ENCODE measurements at regions not wholly inside any gene's neighbourhood (a gene's known extent, or its start where the extent isn't known, plus 50 kb on each side); places are given as distances from the start of the nearest gene placed in this dataset.

DNA sequence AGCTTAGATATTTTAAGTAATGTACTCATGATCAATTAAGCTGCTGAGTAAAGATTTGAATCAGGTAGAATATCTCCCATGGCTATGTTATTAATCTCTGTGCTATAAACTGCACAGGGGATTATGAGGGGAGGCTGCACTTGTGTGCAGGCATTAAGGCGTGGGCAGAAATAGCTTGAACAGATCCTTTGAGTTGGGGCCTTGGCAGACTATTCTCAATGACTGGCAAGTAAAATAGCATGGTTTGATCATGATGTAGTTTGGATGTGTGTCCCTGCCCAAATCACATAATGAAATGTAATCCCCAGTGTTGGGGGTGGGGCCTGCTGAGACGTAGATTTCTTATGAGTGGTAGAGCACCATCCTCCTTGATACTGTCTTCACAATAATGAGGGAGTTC is 220.3 kb downstream of the PLPP3 start:
- ATAC-seq = no peak
- Mint-ChIP-seq H3K27ac (no peak overlapping the region), H3K9me3 (no peaks in the 10 kb centered on the region), H3K27me3 (peaks cover 12% of the 10 kb centered on the region), H3K36me3 (no peaks in the 10 kb centered on the region), H3K4me3 (no peak overlapping the region), H3K4me1 (no peaks in the 10 kb centered on the region)

DNA sequence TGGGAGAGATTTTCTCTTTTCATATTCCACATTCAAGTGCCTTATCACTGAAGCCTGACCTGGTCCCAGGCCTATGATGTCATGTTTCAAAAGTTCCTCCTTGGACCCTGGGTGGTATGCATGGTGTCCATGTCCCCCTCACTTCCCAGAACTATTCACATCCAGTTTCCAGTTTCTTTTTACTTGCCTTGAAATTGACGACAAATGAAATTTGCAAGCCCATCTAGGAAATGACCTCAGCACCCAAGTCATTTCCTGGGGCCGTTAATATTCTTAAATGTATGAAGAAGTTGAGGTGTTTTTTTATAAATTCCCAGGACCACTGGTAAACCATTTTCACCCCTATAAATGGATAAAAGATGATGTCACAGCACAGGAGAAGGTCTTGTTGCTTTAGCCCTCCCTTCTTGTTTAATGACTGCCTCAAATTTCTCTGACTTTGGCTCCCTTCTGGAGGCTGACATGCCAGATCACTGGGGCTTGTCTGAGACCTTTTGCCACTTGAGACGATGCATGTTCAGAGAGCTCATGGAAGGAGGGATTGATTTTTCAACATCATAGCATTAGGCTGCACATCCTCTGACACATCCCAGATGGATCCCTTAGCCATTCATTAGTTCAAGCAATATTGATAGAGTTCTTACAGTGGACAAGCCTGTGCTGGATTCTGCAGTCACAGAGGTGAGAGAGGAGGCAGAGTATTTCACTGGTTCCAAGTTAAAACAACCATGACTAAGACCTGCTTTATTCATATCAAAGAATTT is 221.3 kb downstream of the PLPP3 start:
- Mint-ChIP-seq H3K36me3 (no peaks in the 10 kb centered on the region), H3K27me3 (peaks cover 12% of the 10 kb centered on the region), H3K4me1 (no peaks in the 10 kb centered on the region), H3K9me3 (no peaks in the 10 kb centered on the region), H3K4me3 (no peak overlapping the region), H3K27ac (no peak overlapping the region)
- no peak for ATAC-seq

DNA sequence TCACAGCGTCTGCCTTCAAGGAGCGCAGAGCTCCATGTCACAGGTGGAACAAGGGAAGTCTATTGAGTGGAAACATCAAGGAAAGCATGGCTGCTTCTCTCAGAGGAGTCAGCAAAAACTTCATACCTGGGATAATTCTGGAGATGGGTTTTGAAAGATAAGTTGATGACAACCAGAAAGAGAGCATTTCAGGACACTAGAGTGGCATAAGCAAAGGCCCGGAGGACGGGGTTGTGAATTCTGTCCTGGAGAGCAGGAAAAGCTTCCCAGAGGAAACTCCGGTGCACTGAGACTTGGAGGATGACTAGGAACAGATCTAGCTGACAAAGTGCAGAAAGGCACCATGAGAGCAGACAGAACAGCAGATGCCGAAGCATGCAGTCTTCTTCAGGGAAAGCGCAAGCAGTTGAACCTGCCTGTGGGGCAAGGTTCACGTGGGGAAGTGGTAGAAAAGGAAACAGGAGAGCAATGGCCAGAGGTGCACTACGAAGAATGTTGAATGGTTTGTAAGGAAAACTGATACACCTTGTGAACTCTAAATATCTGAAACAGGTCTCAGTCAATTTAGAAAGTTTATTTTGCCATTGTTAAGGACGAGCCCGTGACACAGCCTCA is 222.9 kb downstream of the PLPP3 start:
- no peaks in the 10 kb centered on the region for H3K9me3 Mint-ChIP-seq
- ATAC-seq = no peak
- no peaks in the 10 kb centered on the region for H3K4me1 Mint-ChIP-seq
- H3K27me3 Mint-ChIP-seq = peaks cover 12% of the 10 kb centered on the region
- H3K27ac Mint-ChIP-seq = no peak overlapping the region
- no peak overlapping the region for H3K4me3 Mint-ChIP-seq
- no peaks in the 10 kb centered on the region for H3K36me3 Mint-ChIP-seq

DNA sequence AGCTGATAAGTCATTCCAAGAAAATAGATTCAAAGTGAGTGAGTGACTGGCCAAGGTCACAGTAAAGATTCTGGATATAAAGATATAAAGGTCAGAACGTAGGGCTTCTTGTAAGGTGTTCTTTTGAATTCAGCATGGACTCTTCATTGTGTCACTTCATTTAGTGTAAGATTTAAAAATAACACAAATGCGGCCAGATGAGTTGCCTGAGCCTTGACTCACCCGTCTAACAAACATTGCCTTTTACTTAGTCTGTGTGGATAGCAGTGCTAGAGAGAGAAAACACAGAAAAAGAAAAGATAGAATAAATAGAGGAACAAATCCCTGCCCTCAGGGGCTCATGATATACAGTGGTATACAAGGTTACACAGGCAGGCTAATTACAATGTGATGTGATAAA is 223.4 kb downstream of the PLPP3 start:
- Mint-ChIP-seq H3K4me1 (no peaks in the 10 kb centered on the region), H3K4me3 (no peak overlapping the region), H3K27ac (no peak overlapping the region), H3K36me3 (no peaks in the 10 kb centered on the region), H3K9me3 (no peaks in the 10 kb centered on the region), H3K27me3 (peaks cover 12% of the 10 kb centered on the region)
- no peak for ATAC-seq

DNA sequence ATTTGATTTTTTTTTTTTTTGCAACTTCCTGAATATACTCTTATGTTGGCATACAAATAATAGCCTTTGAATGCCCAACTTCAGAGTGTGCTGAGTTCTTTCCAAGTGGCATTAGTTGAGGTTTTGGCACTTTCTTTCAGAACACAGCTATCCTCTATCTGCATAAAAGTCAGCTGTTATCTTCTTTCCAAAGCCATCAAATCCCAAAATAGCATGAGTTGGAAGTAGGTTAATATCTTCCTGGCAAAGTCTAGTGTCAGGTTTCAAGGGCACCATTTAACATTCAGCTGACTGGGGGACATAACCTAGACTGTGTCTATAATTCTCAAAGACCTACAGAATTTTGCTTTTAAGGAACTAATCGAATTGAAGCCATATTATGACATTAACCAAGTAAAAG is 223.9 kb downstream of the PLPP3 start:
- Mint-ChIP-seq H3K27ac (no peak overlapping the region), H3K4me3 (no peak overlapping the region), H3K4me1 (no peaks in the 10 kb centered on the region), H3K9me3 (no peaks in the 10 kb centered on the region), H3K36me3 (no peaks in the 10 kb centered on the region), H3K27me3 (peaks cover 12% of the 10 kb centered on the region)
- no peak for ATAC-seq

DNA sequence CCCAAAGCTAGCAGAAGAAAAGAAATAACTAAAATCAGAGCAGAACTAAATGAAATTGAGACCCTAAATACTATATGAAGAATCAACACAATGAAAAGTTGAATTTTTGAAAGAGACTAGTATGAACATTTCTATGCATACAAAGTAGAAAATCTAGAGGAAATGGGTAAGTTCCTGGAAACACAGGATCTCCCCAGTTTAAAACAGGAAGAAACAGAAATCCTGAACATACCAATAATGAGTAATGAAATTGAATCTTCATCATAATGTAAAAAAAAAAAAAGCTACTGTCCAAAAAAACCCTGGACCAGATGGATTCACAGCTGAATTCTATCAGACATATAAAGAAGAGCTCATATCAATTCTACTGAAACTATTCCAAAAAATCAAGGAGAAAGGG is 233.5 kb downstream of the PLPP3 start:
- H3K27ac Mint-ChIP-seq = no peak overlapping the region
- no peak overlapping the region for H3K4me3 Mint-ChIP-seq
- ATAC-seq = no peak

DNA sequence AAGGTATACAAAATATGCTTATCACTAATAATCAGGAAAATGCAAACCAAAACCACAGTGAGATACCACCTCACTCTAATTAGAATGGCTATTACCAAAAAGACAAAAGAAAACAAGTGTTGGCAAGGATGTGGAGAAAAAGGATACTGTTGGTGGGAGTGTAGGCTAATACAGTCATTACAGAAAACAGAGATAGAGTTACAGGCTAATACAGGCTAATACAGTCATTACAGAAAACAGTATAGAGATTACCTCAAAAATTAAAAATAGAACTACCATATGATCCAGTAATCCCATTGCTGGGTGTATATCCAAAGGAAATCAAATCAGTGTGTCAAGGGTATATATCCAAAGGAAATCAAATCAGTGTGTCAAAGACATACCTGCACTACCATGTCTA is 238.4 kb downstream of the PLPP3 start:
- Mint-ChIP-seq H3K27me3 (peaks cover 15% of the 10 kb centered on the region), H3K9me3 (no peaks in the 10 kb centered on the region), H3K36me3 (no peaks in the 10 kb centered on the region), H3K27ac (no peak overlapping the region), H3K4me3 (no peak overlapping the region), H3K4me1 (no peaks in the 10 kb centered on the region)
- no peak for ATAC-seq

More for the DNA sequence above, 233.5 kb downstream of the PLPP3 start:
- H3K27me3 Mint-ChIP-seq = peaks cover 6% of the 10 kb centered on the region
- peaks cover 9% of the 10 kb centered on the region for H3K9me3 Mint-ChIP-seq
- H3K4me1 Mint-ChIP-seq = no peaks in the 10 kb centered on the region
- peaks cover 5% of the 10 kb centered on the region for H3K36me3 Mint-ChIP-seq

DNA sequence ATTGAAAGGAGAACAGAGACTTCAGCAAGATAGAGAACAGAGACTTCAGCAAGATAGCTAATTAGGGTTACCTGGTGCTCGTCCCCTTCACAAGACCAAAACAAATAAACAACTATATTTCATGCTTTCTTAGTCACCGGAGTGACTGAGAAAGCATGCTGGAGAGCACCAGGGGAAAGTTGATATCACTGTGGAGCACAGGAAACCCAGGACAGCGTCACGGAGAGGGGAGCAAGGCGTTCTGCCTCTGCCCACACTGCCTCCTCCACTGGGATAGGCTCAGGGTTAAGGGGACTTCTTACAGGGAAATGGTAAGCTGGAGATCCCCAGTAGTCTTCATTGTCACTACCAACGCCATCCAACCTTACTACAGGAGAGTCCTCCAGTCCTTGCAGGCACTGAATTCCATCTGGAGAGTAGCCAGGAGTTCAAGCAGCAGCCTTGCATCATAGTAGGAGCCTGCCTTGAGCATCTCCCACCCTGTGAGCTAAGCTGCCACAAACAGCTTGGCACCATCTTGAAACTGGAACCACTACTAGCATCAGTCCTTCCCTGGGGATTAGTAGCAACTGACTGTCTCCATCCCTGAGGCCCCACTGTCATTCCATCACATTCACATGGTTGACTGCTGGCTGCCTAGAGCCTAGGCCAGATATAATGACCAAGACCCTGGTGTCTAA is 239.4 kb downstream of the PLPP3 start:
- Mint-ChIP-seq H3K27ac (no peak overlapping the region), H3K4me1 (no peaks in the 10 kb centered on the region), H3K4me3 (no peak overlapping the region), H3K27me3 (peaks cover 15% of the 10 kb centered on the region), H3K36me3 (no peaks in the 10 kb centered on the region), H3K9me3 (no peaks in the 10 kb centered on the region)
- ATAC-seq = no peak

DNA sequence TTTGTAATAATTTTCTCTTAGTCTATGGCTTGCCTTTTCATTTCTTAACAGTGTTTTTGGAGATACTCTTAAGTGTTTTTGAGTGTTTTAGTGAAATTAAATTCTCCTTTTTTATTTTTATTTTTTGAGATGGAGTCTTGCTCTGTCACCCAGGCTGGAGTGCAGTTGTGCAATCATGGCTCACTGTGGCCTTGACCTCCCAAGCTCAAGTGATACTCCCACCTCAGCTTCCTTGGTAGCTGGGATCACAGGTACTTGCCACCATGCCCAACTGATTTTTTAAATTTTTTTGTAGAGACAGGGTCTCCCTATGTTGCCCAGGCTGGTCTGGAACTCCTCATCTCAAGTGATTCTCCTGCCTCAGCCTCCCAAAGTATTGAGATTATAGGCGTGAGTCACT is 240.3 kb downstream of the PLPP3 start:
- no peaks in the 10 kb centered on the region for H3K9me3 Mint-ChIP-seq
- H3K4me1 Mint-ChIP-seq = no peaks in the 10 kb centered on the region
- H3K4me3 Mint-ChIP-seq = no peak overlapping the region
- no peak overlapping the region for H3K27ac Mint-ChIP-seq
- ATAC-seq = no peak
- no peaks in the 10 kb centered on the region for H3K36me3 Mint-ChIP-seq
- H3K27me3 Mint-ChIP-seq = peaks cover 15% of the 10 kb centered on the region

DNA sequence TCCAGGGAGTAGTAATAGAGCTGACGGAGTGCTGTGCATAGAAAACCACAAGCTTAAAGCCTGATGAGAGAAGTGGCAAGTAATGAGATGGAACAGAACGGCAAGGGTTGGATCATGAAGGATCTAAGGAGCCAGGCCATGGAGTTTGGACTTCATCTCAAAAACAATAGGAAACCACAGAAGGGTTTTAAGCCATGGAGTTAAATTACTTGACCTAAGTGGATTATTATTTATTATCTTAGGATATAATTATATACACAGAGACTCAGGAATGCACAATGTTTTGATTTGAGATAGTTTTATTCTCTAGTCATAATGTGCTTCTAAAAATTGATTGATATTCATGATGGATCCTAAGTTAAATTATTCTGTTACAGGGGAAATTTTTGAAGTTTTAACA is 242.4 kb downstream of the PLPP3 start:
- H3K4me1 Mint-ChIP-seq = no peaks in the 10 kb centered on the region
- no peaks in the 10 kb centered on the region for H3K9me3 Mint-ChIP-seq
- no peaks in the 10 kb centered on the region for H3K36me3 Mint-ChIP-seq
- H3K27me3 Mint-ChIP-seq = peaks cover 15% of the 10 kb centered on the region
- H3K4me3 Mint-ChIP-seq = no peak overlapping the region
- no peak overlapping the region for H3K27ac Mint-ChIP-seq
- ATAC-seq = no peak

DNA sequence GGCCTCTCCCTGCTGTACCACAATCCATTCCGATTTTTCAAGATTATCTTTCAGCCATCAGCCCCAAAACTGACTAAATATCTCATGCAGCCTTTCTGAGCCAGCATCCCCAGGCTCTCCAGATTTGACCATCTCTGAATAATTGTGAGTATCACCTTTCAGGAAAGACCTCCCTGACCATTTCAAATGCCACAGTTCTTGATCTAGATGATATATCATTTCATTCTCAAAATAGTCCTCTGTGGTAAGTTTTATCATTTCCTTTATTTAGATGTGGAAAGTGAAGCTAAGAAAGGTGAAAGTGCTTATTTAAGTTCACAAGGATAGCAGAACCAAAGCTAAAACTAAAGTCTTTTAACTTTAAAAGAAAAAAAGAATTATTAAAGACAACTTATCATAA is 244.0 kb downstream of the PLPP3 start:
- H3K27ac Mint-ChIP-seq = no peak overlapping the region
- H3K4me1 Mint-ChIP-seq = peaks cover 4% of the 10 kb centered on the region
- no peaks in the 10 kb centered on the region for H3K9me3 Mint-ChIP-seq
- peaks cover 4% of the 10 kb centered on the region for H3K27me3 Mint-ChIP-seq
- H3K36me3 Mint-ChIP-seq = no peaks in the 10 kb centered on the region
- no peak overlapping the region for H3K4me3 Mint-ChIP-seq
- no peak for ATAC-seq

DNA sequence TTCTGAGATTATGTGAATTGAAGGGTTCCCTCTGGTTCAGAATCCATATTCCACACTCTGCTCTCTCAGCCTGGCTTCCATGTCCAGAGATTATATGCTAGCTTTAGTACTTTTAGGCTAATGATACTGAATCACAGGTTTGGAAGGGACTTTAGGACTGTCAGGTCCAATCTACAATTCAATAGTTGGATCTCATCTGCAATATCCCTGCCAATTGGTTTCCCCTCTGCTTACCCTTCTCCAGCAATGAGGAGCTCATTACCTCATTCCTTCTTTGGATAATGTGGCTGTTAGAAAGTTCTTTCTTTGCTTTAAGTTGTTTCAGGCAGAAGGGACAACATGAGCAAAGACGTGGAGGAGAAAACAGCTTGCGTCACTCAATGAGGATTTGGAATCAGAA is 245.3 kb downstream of the PLPP3 start:
- Mint-ChIP-seq H3K4me1 (peaks cover 8% of the 10 kb centered on the region), H3K27ac (no peak overlapping the region), H3K36me3 (no peaks in the 10 kb centered on the region), H3K27me3 (no peaks in the 10 kb centered on the region), H3K4me3 (no peak overlapping the region), H3K9me3 (no peaks in the 10 kb centered on the region)
- ATAC-seq = no peak

DNA sequence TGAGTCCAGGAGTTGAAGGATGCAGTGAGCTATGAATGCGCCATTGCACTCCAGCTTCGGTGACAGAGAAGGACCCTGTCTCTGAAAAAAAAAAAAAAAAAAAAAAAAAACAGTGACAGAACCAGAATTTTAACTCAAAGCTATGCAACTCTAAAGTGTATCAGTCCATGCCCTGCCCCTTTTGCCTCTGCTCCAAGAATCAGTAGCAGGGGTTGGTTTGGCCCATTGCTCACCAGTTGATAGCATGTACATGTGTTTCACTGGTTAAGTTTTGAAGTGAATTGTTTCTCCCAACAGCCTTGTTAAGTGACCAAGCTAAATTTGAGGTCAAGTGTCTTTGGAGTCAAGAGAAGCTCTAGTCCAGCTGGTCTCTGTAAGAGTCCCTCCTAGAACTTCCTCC is 245.9 kb downstream of the PLPP3 start:
- H3K9me3 Mint-ChIP-seq = no peaks in the 10 kb centered on the region
- no peak overlapping the region for H3K27ac Mint-ChIP-seq
- no peak overlapping the region for H3K4me3 Mint-ChIP-seq
- no peaks in the 10 kb centered on the region for H3K36me3 Mint-ChIP-seq
- ATAC-seq = no peak
- H3K27me3 Mint-ChIP-seq = no peaks in the 10 kb centered on the region
- peaks cover 13% of the 10 kb centered on the region for H3K4me1 Mint-ChIP-seq

DNA sequence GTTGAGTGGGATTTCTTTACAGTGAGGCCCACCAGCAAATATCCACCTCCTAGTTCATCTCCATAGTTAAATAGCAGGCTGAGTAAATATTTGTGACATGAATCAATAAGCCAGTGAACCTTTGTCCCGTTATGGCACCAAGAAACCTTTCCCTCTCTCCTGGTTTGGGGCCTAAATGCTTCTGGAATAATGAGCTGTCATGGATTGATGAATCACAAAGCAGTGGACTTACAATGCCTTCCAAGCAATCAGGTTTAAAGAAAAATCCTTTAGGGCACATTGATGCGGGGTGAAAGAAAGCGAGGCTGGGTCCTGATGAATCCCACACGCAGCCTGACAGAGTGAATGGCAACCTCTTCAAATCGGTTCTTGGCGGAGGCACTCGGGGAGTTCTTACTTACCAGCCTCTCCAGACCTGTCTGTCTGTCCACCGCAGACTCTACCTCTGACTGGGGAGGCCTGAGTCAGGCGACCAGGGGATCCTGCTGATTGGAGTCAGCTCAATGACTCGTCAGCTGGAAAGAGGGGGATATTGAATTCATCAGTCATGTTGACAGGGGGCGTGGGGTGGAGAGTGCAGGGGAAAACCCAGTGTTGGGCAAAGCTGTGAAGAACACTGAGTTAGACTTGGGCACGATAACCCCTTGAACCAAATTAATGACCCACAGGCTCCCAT is 247.3 kb downstream of the PLPP3 start:
- Mint-ChIP-seq H3K9me3 (no peaks in the 10 kb centered on the region), H3K4me3 (no peak overlapping the region), H3K36me3 (no peaks in the 10 kb centered on the region), H3K27me3 (no peaks in the 10 kb centered on the region), H3K27ac (no peak overlapping the region), H3K4me1 (peaks cover 16% of the 10 kb centered on the region)
- ATAC-seq = no peak

DNA sequence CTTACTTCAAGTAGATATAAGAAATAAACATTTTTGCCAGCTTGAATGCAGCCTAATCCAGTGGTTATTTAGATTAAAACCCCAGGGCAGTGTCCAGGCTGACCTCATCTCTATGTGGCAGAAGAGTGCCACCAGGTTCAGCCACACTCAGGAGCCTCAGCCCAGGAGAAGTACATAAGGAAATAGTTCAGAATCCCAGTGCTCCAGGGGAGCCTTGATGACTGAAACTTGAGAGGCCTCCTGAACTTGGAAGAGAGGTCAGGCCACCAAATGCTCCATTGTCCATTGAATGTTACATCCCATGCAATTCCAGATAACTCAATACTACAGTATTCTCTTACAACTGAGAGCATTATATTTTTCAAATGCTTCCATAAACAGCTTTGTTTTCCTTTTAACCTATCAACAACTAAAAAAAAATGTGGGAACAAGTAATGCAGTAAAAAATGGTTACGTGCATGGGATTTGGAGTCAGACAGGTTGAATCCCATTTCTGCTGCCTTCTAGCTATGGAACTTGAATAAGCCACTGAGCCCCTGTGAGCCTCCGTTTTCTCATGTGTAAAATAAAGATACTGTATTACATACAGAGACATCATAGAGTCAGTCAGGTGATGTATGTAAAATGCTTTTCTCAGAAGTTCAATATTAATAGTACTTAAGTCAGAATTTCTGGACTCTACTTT is 248.0 kb downstream of the PLPP3 start:
- ATAC-seq = no peak
- no peaks in the 10 kb centered on the region for H3K27me3 Mint-ChIP-seq
- H3K4me1 Mint-ChIP-seq = peaks cover 16% of the 10 kb centered on the region

More for the DNA sequence above, 248.0 kb downstream of the PLPP3 start:
- Mint-ChIP-seq H3K27ac (no peak overlapping the region), H3K9me3 (no peaks in the 10 kb centered on the region), H3K36me3 (no peaks in the 10 kb centered on the region), H3K4me3 (no peak overlapping the region)
